ENCODE measurements at regions not wholly inside any gene's neighbourhood (a gene's known extent, or its start where the extent isn't known, plus 50 kb on each side); places are given as distances from the start of the nearest gene placed in this dataset.
"Not testable (repeated sequence)": the region's sequence is repeated elsewhere in the genome, so short reads cannot be mapped to it uniquely, and the experiment has no call there.

GRCh38 chr6:56720882-56721281, 78.2 kb upstream of the DST start:
- Histone ChIP-seq H3K9me2 (replicated peaks; ENCODE audit: insufficient read depth, low read length) (no peaks in the 10 kb centered on the region), H3K9me3 (ENCODE audit: insufficient read depth, low read length) (no peaks in the 10 kb centered on the region), H3F3A (ENCODE audit: insufficient read depth) (no peaks in the 10 kb centered on the region), H3K9ac (ENCODE audit: low read length) (no peak overlapping the region), H3K4me2 (ENCODE audit: low read depth, low read length, poor library complexity, severe bottlenecking) (no peak overlapping the region), H2AFZ (ENCODE audit: low read depth, low read length, severe bottlenecking) (no peak overlapping the region), H3K4me3 (ENCODE audit: insufficient read depth, low read length, poor library complexity, severe bottlenecking) (no peak overlapping the region), H3K27me3 (ENCODE audit: low read length) (no peaks in the 10 kb centered on the region), H3K36me3 (ENCODE audit: low read length) (no peaks in the 10 kb centered on the region), H4K20me1 (ENCODE audit: low read depth, low read length) (no peaks in the 10 kb centered on the region), H3K79me2 (ENCODE audit: insufficient read depth, low read length) (no peaks in the 10 kb centered on the region), H3K27ac (ENCODE audit: low read depth, low read length) (no peak overlapping the region)
- TF ChIP-seq EZH2phosphoT487 (conservative IDR thresholded peaks at IDR 0.05; ENCODE audit: low read length) (no peak), CTCF (IDR thresholded peaks at IDR 0.05; ENCODE audit: insufficient read depth, low read length, poor library complexity, severe bottlenecking) (no peak)

- not testable (repeated sequence) for H2AFZ ChIP-seq (ENCODE audit: low read depth, low read length, severe bottlenecking); H3K79me2 ChIP-seq (ENCODE audit: insufficient read depth, low read length); H3K4me2 ChIP-seq (ENCODE audit: low read depth, low read length, poor library complexity, severe bottlenecking); H3K9ac ChIP-seq (ENCODE audit: low read length); H3K9me2 ChIP-seq (replicated peaks; ENCODE audit: insufficient read depth, low read length); H3K36me3 ChIP-seq (ENCODE audit: low read length); H3K9me3 ChIP-seq (ENCODE audit: insufficient read depth, low read length); H3K27me3 ChIP-seq (ENCODE audit: low read length); H3F3A ChIP-seq (ENCODE audit: insufficient read depth); H4K20me1 ChIP-seq (ENCODE audit: low read depth, low read length); H3K27ac ChIP-seq (ENCODE audit: low read depth, low read length); H3K4me3 ChIP-seq (ENCODE audit: insufficient read depth, low read length, poor library complexity, severe bottlenecking)
Observed at GRCh38 chr6:56720202-56720601, 77.5 kb upstream of the DST start.

- not testable (repeated sequence) for H3K27ac ChIP-seq (ENCODE audit: low read depth, low read length); H4K20me1 ChIP-seq (ENCODE audit: low read depth, low read length); H3K79me2 ChIP-seq (ENCODE audit: insufficient read depth, low read length); H2AFZ ChIP-seq (ENCODE audit: low read depth, low read length, severe bottlenecking); H3K4me2 ChIP-seq (ENCODE audit: low read depth, low read length, poor library complexity, severe bottlenecking); H3K9me3 ChIP-seq (ENCODE audit: insufficient read depth, low read length); H3K36me3 ChIP-seq (ENCODE audit: low read length); H3K9ac ChIP-seq (ENCODE audit: low read length); H3K4me3 ChIP-seq (ENCODE audit: insufficient read depth, low read length, poor library complexity, severe bottlenecking); H3K9me2 ChIP-seq (replicated peaks; ENCODE audit: insufficient read depth, low read length); H3K27me3 ChIP-seq (ENCODE audit: low read length); H3F3A ChIP-seq (ENCODE audit: insufficient read depth)
Observed at GRCh38 chr6:56719315-56720058, 76.8 kb upstream of the DST start.

- no peak overlapping the region for H3K9ac ChIP-seq (ENCODE audit: low read length)
- no peaks in the 10 kb centered on the region for H3K27me3 ChIP-seq (ENCODE audit: low read length)
- no peaks in the 10 kb centered on the region for H3K9me2 ChIP-seq (replicated peaks; ENCODE audit: insufficient read depth, low read length)
- H3K4me3 ChIP-seq (ENCODE audit: insufficient read depth, low read length, poor library complexity, severe bottlenecking): no peak overlapping the region
- H3K27ac ChIP-seq (ENCODE audit: low read depth, low read length): no peak overlapping the region
- no peak overlapping the region for H2AFZ ChIP-seq (ENCODE audit: low read depth, low read length, severe bottlenecking)
- no peak for TF ChIP-seq CTCF (IDR thresholded peaks at IDR 0.05; ENCODE audit: insufficient read depth, low read length, poor library complexity, severe bottlenecking)
- TF ChIP-seq EZH2phosphoT487 (conservative IDR thresholded peaks at IDR 0.05; ENCODE audit: low read length): no peak
- no peaks in the 10 kb centered on the region for H4K20me1 ChIP-seq (ENCODE audit: low read depth, low read length)
- H3K79me2 ChIP-seq (ENCODE audit: insufficient read depth, low read length): no peaks in the 10 kb centered on the region
- no peaks in the 10 kb centered on the region for H3K9me3 ChIP-seq (ENCODE audit: insufficient read depth, low read length)
- H3F3A ChIP-seq (ENCODE audit: insufficient read depth): no peaks in the 10 kb centered on the region
- H3K36me3 ChIP-seq (ENCODE audit: low read length): no peaks in the 10 kb centered on the region
- H3K4me2 ChIP-seq (ENCODE audit: low read depth, low read length, poor library complexity, severe bottlenecking): no peak overlapping the region
Observed at GRCh38 chr6:56718236-56718635, 75.5 kb upstream of the DST start.
